Prostate gland (tissue), 2 donors: ENCODE measurements at regions not wholly inside any gene's neighbourhood (a gene's known extent, or its start where the extent isn't known, plus 50 kb on each side); places are given as distances from the start of the nearest gene placed in this dataset.
A peak's percentile ranks its signal among the peaks of the same experiment; 100 is the strongest.

Experiments used
- POLR2AphosphoS5 ChIP-seq: sonication (generic); formaldehyde crosslinking; IDR thresholded peaks from one replicate; pipeline ENCODE4 v1.6.1; 2017; ENCODE audit warnings: antibody characterized with exemption
- TF ChIP-seq, protein P1 (sequence below), 4 experiments: fragments of 200-600 bp in 2 of 4; fragments of 450-650 bp in 2 of 4; sonication (generic) in 2 of 4; IDR thresholded peaks; 1 replicate in 3 of 4; 2 replicates in 1 of 4; pipeline ENCODE4 v1.5.1; 2016 to 2019; ENCODE audit warnings: antibody characterized with exemption in 4 of 4, mild to moderate bottlenecking in 2 of 4, moderate library complexity in 2 of 4

DNA sequence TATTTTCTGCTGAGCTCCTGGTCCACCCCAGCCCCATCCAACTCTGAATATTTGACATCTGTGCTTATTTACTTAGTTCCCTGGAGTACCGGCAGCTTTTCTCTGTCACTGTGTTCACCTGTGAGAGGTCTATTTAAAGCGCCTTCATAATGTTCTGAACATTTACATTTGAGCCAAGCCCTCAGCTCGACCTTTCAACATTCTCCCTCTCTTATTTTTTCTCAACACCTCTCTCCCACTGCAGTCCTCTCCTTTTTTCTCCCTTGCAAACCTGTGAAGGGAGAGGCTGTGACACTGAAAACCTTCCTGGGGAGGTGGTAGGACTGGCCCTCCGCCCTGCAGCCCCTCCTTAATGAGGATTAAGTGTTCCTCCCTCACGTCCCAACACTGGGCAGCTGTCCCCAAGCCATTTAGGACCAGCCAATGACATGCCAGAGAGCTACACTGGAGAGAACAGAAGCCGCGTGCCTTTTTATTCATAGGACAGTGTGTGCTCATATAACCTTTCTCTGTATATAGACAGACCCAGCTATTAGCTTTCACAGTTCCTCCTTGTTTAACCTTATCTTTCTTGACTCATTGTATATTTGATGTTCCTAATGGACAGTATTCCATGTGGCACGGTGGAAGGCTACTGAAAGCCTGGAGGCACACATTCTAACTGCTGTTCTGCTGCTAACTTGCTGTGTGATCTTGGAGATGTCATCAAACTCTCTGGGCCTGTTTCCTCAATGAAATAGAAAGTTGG is 134.8 kb downstream of the NUFIP1 start:
- TF ChIP-seq, protein P1, sequence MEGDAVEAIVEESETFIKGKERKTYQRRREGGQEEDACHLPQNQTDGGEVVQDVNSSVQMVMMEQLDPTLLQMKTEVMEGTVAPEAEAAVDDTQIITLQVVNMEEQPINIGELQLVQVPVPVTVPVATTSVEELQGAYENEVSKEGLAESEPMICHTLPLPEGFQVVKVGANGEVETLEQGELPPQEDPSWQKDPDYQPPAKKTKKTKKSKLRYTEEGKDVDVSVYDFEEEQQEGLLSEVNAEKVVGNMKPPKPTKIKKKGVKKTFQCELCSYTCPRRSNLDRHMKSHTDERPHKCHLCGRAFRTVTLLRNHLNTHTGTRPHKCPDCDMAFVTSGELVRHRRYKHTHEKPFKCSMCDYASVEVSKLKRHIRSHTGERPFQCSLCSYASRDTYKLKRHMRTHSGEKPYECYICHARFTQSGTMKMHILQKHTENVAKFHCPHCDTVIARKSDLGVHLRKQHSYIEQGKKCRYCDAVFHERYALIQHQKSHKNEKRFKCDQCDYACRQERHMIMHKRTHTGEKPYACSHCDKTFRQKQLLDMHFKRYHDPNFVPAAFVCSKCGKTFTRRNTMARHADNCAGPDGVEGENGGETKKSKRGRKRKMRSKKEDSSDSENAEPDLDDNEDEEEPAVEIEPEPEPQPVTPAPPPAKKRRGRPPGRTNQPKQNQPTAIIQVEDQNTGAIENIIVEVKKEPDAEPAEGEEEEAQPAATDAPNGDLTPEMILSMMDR (IDR thresholded peaks at IDR 0.05): peak in 1 of 4 experiments; percentile 10
- TF ChIP-seq POLR2AphosphoS5: peak; percentile 93
